HUDEP-2 (cell line): ENCODE measurements at regions not wholly inside any gene's neighbourhood (a gene's known extent, or its start where the extent isn't known, plus 50 kb on each side); places are given as distances from the start of the nearest gene placed in this dataset.
A peak's percentile ranks its signal among the peaks of the same experiment; 100 is the strongest.
"Not testable (repeated sequence)": the region's sequence is repeated elsewhere in the genome, so short reads cannot be mapped to it uniquely, and the experiment has no call there.

Experiments
- DNase-seq, 76 experiments: peaks; one replicate each; lab custom pipeline; 2025; ENCODE audit not compliant: unreplicated experiment in 76 of 76; lab: John Stamatoyannopoulos, UW

DNA sequence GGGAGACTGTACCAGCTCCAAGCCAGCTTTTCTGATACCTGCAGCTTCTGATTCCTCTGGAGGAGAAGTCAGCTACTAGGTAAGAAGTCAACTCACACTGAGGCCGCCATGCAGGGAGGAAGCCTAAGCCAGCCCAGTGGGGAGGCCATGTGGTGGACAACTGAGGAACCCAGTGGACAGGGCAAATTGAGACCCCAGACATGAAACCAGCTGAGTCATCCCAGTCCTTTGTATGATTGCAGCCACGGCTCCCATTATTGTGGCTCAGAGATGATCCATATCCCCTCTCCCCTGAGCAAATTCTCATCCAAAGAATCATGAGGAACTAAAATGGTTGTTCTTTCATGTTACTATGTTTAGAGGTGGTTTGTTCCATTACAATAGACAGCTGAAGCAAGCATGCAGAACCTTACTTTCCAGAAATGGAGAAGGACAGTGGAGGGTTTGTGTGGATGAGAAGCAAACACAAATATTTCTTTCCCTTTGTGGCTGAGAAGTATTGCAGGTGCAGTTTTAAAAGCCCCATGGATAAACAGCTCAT lies 1147.3 kb upstream of the TMEM132C start:
- DNase-seq = no peak

DNA sequence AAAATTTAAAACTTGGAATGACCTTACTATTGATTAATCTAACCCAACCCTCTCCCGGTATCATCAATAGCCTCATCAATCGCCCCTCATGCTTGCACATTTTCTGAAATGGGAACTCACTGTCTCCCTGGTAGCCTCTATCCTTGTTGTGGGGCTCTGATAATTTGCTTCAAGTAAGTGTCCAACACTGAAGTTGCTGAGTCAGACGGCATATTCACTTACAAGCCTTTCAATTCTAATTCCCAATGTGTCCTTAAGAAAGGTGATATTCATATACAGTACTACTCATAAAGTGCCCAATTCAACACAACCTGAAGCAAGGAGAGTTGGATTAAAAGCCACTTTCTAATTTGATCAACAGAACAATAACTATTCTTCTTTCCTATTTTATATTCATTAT lies 1146.1 kb upstream of the TMEM132C start:
- DNase-seq = no peak

DNA sequence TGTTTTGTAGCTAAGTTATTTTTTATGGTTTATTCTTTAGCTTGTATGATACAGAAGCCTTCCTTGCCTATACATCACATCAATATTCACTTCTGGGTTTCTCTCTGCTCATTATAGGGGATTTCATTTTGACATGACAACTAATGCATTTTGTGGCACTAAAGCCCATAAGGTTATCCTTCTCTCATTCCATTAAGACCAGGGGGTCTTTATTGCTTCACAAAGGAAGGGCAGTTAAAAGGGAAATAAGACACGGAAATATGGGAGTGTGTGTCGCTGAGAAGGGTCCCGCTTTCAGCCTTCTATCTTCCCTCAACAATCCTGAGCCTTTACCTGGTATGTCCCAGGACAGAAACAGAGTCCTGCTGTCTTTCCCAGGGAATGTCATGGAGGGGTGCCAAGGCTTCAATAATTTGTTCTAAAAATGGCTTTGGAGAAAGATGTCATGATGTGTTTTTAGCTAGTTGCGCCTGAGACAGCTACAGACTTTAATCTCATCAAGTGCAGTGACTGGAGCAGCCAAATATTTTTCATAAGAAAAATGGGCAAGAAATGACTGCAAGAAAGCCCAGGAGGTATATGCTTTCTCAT lies 1145.4 kb upstream of the TMEM132C start:
- DNase-seq = no peak

DNA sequence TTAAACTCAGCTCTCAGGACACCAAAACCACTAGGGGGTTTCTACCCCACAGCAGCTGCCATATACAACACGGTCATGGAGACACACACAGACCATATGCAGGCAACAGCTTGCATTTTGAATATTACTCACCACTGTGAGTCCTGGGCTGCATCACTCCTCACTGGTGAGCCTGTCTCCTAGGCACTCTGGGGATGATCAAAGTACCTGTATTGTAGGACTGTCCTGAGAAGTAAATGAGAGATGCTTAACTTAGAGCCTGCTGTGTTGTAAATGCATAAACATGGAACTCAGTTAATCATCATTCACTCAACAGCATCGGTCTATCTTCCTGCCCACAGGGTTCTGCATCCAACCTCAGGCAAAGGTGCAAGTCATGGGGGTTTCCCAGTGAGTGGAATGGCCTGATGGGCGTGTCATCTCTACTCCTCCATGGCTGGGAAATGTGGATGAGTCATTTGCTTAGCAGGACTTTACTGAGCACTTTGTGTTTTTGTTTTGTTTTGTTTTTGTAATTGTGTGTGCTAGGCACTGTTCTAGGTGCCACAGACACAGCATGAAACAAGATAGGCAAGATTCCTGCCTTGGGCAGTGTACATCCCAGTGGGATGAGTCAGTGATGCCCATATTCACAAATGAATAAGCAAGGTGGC lies 1141.2 kb upstream of the TMEM132C start:
- peak in 6 of 76 experiments; percentile 2 to 6 (median 4) for DNase-seq

DNA sequence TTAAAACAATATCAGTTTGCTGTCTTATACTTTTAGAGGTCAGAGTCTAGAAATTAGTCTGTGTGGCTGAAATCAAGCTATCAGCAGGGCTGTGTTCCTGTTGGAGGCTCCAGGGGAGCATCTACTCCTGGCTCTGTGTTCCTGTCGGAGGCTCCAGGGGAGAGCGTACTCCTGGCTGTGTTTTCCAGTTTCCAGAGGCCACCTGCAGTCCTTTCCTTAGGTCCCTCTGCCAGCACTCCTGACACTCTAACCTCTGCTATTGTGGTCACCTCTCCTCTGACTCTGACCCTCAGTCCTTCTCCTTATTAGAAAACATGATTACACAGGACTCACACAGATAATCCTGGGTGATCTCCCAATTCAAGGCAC lies 1140.7 kb upstream of the TMEM132C start:
- DNase-seq = no peak

DNA sequence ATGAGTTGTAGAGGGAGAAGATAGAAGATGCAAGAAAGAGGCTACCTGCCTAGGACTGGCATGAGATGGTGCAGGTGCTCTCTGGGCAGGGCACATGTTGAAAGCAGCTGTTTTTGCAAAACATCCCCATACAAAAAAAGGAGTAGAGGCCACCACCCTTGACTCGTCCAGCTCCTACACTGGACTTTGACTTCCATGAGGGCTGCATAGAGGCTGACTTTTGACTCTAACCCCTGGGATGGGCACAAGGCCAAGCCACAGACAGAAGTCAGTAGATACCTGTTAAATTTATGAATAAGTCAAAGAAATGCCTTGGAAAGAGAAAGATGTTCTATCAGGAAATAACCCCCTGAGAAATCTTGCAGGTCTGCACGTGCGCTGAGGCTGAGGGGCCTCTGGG lies 1139.1 kb upstream of the TMEM132C start:
- DNase-seq = no peak

DNA sequence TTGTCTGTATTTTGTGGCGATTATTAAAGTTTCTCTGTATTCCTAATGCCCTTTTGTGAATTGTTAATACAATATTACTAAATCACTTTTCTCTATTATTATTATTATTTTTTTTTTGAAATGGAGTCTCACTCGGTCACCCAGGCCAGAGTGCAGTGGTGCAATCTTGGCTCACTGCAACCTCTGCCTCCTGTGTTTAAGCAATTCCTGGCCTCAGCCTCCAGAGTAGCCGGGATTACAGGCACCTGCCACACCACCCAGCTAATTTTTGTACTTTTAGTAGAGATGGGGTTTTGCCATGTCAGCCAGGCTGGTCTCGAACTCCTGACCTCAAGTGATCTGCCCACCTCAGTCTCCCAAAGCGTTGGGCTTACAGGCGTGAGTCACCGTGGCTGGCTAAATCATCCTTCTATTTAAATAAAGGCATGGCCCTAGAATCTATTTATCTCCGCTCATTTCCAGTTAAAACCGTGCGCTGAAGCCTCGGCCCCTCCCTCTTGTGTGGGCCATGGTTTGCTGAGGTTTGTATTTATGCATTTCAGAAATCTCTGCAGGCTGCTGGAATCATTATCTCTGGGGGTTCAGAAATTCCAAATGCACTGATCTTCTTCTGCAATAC lies 1136.4 kb upstream of the TMEM132C start:
- DNase-seq = no peak

DNA sequence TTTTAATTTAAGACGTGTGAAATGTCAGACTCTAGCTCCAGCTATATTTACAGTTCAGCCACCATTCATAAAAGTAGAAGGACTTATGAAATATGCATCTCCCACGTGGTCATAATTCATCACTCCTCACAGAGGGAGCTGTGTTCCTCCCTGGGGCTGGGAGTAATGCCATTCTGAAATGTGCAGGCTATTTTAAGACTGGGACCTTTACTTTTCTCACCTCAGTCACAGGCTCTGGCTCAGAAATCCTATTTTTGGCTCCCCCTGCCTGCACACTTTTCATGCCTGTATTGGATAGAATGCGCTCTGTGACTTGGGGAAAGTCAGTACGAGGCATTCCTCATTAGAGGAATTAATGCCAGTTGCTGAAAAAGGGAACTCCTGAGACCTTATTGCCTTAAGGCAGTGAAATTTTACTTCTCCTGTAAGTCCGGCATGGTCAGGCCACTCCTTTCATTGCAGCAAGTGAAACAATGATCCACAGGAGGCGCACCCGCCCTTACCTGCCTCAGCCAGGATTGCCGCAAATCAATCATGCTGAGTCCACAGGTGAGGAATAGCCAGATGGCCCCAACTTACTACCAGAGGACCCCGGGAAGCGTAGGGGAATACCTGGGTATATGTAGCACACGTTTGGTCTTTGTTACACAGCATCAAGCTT lies 1133.2 kb upstream of the TMEM132C start:
- DNase-seq = no peak

DNA sequence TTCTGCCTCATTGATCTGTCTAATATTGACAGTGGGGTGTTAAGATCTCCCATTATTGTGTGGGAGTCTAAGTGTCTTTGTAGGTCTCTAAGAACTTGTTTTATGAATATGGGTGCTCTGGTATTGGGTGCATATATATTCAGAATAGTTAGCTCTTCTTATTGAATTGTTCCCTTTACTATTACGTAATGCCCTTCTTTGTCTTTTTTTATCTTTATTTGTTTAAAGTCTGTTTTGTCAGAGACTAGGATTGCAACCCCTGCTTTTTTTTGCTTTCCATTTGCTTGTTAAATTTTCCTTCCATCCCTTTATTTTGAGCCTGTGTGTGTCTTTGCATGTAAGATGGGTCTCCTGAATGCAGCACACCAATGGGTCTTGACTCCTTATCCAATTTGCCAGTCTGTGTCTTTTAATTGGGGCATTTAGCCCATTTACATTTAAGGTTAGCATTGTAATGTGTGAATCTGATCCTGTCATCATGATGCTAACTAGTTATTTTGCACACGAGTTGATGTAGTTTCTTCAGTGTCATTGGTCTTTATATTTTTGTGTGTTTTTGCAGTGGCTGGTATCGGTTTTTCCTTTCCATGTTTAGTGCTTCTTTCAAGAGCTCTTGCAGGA lies 1126.0 kb upstream of the TMEM132C start:
- DNase-seq = not testable (repeated sequence)

DNA sequence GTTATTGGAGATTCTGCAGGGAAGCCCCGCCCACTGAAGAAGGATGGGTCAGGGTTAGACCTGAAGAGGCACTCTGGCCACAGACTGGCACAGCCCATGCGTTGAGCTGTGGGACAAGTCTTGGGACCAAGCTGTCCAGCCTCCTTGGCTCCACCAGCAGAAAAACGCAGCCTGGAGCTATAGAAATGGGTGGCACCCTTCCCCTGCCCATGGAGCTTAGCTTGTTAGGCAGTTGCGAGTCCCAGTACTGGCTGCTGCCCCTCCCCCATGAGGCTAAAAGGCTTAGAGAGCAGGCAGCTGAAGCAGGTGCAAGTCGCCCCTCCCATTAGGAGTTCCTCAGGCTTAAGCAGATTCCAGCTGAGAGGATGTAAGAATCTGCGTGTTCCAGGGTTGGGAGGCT lies 1124.0 kb upstream of the TMEM132C start:
- DNase-seq = no peak

DNA sequence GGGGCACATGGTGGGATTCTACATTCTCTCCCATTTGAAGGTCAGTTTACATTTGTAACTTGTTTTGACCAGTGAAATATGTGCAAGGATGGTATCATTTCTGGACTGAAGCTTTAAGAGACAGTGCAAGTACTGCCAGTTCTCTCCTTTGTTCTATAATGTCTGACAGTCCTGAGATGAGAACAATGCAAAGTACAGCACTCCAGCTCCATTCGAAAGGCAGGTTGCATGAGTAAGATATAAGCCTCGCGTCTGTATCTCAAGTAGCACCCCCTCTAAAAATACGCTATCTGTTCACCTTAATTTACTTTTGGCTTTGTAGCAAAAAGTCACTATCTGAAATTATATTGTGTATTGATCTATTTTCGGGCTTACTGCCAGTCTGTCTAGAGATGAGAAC lies 1122.2 kb upstream of the TMEM132C start:
- no peak for DNase-seq

DNA sequence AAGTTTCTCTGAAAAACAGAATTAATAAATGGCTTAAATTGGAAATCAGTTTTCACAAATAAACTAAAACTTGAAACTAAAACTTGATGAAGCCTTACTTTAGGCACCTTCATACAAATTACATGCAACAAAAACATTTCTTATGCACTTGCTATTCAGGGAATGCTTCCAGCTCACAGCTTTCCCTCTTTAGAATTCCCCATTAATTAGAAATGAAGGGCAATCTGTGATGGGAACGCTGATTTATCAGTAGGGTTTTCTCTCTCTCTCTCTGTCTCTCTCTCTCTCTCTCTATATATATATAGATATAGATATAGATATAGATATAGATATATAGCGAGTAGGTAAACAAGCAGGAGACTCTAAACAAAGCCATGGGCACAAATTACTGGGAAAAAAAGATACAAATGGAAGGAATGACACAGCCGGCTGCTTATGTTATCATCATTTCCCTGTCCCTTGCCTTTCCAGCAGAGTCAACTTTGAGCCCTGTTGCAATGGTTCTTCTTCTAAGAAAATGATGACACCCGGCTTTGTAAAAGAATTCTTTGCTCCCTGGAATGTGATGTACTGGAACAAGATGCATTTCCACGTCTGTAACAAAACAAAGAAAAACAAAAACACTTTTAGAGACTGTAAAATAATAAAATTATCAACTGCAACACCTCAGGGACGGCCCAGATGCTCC lies 1121.6 kb upstream of the TMEM132C start:
- DNase-seq = no peak

DNA sequence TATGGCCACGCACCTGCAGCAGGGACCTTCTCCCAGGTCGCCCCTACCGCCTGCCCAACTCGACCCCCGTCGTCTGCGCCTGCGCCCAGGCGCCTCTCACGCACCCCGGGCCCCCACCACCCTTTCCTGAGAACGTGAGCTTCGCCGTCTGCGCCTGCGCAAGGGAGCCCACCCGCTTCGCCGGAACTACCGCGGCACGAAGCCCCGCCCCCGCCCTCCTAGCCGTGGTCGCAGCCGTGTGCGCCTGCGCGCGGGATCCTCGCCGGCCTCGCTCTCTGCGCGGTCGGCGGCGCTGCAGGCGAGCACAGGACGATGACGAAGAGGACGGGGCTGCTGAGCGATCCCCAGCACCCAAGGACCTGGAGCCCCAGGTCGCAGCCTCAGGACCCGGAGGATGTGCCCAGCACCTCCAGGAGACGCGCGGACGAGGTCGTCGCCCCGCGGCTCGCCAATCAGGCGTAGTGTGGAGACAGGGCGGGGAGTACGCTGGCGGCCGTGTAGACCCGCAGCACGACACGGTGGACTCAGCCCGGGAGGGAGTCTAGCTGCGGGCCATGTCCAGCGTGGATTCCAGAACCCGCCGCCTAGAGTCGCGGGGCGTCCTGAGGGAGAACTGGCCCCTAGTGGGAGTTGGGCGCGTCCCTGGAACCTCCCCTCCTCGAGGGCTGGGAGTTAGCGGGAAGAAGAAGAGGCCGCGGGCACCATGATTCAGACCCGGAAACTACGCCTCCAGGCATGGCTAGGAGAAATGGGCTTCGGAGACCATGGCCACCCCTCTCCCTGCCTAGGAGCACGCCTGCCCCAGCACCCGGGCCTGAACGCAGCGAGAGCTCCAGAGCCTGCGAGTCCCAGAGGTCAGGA lies 1120.8 kb upstream of the TMEM132C start:
- peak in 58 of 76 experiments; percentile 7 to 84 (median 54) for DNase-seq

DNA sequence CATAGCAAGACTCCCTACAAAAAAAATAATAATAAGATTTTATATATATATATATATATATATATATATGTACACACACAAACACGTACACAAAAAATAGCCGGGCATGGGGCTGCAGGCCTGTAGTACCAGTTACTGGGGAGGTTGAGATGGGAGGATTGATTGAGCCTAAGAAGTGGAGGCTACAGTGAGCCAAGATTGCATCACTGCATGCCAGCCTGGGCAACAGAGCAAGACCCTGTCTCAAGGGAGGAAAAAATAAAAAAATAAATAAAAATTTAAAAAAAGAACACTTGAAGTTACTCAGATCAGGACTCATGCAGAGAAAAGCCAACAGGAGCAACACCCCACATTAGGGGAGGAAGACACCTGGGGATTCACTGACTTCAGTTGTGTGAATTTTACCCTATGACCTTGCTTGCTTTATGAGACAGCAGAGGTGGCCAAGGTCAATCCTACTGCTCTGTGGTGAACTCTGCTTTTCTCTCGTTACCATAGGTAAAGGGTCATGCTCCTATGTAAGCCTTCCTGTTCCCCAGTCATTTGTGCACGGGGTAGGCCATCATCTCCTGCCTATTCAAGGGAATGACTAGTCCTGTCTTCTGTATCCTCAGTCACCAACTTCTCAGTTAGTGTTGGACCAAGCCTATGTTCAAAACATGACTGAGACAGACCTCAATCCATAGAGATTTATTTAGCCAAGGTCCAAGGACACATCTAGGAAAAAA lies 1119.8 kb upstream of the TMEM132C start:
- DNase-seq = no peak

DNA sequence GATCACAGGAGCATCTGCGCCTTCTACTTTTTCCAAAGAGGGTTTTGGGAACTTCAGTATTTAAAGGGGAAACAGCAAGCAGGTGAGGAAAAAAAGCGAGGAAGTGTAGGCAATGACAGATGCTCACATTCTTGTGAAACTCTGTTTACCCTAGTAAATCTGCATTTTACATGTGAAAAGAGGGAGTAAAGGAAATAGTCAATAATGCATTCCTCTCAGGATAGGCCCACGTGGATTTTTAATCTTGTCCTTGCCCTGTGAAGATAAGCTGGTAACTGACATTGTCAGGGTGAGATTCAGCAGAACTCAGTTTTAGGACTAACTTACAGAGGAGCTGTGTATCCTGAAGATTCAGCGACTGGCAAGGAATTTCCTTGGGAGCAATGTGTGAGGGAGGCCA lies 1119.2 kb upstream of the TMEM132C start:
- no peak for DNase-seq

DNA sequence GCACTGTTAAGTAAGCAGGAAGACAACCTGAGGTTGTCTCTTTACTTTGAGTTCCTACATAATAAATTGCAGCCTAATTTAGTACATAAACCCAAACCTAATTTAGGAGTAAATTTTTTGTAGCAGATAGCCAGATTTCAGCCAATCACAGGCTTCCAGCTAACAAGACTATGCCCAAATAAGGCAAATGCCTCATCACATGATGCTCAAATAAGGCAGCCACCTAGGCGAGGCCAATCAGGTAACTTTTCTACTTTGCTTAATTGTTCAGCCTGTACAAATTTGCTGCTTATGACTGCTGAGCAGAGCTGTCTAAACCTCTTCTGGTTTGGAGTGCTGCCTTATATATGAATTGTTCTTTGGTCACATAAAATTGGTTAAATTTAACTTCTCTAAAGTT lies 1118.7 kb upstream of the TMEM132C start:
- DNase-seq = no peak

DNA sequence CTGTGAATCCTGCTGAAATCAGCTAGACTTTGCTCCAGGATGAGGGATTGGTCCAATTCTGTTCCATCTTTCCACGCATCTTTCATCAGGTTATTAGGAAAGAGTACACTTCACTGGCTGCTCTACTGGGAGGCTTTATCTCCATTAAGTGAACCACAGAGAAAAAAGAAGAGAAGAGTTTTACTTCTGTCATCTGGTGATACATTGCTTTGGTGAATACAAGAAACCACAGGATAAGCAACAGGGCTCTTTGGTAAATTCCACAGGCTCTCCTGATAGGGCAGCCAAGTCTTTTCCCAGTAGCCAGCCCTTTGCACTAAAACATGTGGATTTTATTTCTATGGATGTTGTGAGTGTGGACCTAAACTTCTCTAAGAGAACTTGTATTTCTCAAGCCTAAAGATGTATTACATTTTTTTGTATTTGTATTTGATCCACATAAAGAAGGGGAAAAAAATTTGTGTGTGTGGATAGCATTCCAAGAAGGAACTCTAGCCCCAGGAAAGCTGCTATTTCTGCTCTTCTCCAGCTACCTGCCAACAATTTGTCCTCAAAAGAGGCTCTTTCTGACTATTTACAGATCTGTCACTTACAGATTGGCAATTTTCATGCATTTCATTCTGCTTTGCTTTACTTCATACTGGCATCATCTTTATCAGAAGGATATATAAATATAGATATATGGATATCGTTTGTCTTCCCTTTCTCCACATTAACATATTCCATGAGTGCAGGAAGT lies 1117.6 kb upstream of the TMEM132C start:
- no peak for DNase-seq

DNA sequence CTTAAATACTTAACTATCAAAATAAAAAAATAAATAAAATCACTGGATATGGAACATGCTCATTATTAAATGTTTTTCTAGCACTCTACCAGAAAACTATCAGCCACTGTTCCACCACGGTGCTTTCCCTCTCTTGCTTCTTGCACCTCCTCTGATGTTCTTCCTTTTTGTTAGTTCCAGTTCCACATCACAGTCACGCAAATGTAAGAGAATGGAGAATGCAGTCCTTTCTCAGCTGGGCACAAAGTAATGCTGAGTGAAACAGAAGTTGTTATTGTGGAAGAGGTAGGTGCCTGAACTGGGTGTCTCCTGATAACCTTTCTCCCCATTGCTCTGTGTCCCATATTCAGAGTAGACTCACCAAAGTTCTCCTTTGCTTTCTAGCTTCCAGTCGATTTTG lies 1116.9 kb upstream of the TMEM132C start:
- DNase-seq = no peak
